Cardiac fibroblast (primary cell): ENCODE measurements at regions not wholly inside any gene's neighbourhood (a gene's known extent, or its start where the extent isn't known, plus 50 kb on each side); places are given as distances from the start of the nearest gene placed in this dataset.

Experiments
- DNase-seq, 2 donors: peaks; one replicate each; pipeline versions ENCODE4 v3.0.0 to v3.0.0-alpha.2; 2010; ENCODE audit warnings: low read depth in 2 of 2
- H3K4me3 ChIP-seq, 2 donors: replicated peaks in 1 of 2; 1 replicate in 1 of 2; 2 replicates in 1 of 2; pipeline ENCODE4 v1.5.1; 2011; ENCODE audit warnings: low read depth in 2 of 2, low read length in 2 of 2, mild to moderate bottlenecking in 2 of 2, moderate library complexity in 1 of 2
- CTCF ChIP-seq: IDR thresholded peaks from one replicate; pipeline ENCODE4 v1.5.1; 2011; ENCODE audit warnings: low read depth, mild to moderate bottlenecking, low read length, inconsistent platforms

DNA sequence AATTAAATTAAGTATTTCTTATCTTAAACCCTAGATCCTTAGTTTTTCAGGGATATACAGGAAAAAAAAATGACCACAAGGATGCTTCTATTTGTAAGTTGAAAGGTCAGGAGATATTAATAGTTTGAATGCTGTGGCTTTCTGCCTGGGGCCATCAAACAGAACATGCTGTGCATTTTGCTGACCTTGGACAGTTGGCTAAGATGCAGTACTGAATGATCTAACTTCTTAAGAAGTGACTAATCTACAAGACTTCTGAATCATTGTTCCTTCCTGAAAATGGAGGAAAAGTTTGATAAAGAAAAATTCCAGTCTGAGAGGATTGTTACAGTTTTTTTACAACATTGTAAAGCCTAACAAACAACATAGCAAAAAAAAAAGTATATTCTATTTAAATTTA lies 237.8 kb upstream of the JADE1 start:
- peak; percentile 94 to 97 for DNase-seq
- no peak overlapping the region for H3K4me3 ChIP-seq
- no peak for TF ChIP-seq CTCF

DNA sequence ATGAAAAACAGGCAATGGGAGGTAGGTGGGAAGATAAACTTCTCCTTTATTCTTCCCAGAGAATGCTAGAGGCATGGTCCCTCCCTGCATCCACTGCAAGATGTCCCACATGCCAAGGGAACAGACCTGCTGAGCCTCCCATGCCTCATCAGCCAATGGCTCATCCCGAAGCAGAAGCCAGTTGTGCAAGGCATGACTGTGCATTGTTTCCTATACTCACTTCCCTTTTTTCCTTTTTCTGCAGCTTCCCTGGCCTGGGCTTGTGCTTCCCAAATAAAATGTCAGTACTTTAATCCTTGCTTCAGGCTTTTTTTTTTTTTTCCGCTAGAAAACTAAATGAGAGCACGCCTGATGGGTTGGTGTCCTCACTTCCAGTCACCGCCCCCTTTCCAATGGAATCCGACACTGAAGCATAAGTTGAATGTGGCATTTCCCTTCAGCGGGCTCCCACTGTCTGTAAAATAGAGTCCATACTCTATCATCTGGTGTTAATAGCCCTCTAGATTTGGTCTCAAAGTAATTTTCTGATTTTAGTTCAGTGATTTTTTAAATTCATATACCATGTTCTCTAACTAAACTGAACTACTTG lies 239.0 kb upstream of the JADE1 start:
- no peak for TF ChIP-seq CTCF
- peak; percentile 74 to 83 for DNase-seq
- no peak overlapping the region for H3K4me3 ChIP-seq

DNA sequence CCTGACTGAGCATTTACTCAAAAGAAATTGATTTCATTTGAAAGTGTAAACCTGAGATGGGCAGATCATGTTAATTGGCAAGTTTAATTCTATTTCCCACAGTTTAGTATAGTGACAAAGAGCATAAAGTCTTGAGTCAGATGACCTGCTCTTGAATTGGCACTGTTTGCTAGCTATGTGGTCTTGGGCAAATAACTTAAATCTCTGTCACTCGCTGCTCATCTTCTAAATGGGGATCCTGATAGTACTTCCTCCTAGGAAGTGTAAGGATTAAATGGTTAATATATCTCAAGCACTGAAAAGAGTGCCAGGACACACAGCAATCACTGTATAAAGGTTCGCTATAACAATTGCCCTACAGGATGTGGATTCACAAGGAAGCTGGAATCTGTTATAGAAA lies 242.8 kb upstream of the JADE1 start:
- no peak overlapping the region for H3K4me3 ChIP-seq
- peak; percentile 16 to 43 for DNase-seq
- no peak for TF ChIP-seq CTCF

GRCh38 chr4:128565565-128566186 lies 243.8 kb upstream of the JADE1 start:
- DNase-seq, result peak; percentile 39 to 66
- H3K4me3 ChIP-seq, result no peak overlapping the region
- TF ChIP-seq CTCF, result peak; percentile 48

- no peak for TF ChIP-seq CTCF
- H3K4me3 ChIP-seq, result no peak overlapping the region
- no peak for DNase-seq
Measured at GRCh38 chr4:128565054-128565453, 244.4 kb upstream of the JADE1 start.

DNA sequence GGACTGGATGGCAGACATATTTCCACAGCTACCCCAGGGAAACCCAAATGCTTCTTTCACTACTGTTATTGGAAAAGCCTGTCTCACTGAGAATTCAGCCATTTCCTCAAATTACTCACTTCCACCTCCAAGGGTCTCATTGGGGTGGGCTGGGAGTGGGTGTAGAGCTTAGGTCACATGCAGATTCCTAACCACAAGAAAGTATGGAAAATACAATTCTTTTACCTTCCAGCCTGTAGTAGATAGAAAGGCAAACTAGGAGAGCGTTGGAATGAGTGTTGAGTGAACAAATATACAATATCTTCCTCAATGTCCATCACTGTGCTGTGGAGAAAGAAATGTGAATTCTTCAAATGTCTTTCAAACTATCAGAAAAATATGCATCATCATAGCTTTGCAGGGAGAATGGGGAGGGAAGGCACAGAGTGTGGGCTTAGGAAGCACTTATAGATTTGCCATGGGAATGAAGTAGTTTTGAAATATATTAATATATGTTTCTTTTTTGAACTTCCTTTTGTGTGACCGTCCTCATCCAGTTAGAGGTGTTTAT lies 245.3 kb upstream of the JADE1 start:
- TF ChIP-seq CTCF, result no peak
- no peak overlapping the region for H3K4me3 ChIP-seq
- no peak for DNase-seq
